ENCODE measurements at regions not wholly inside any gene's neighbourhood (a gene's known extent, or its start where the extent isn't known, plus 50 kb on each side); places are given as distances from the start of the nearest gene placed in this dataset.

GRCh38 chr4:30656828-30657227 lies 63.3 kb upstream of the PCDH7 start:
- TF ChIP-seq POLR2AphosphoS5 (IDR thresholded peaks at IDR 0.05; ENCODE audit: low read depth, low read length) (no peak), CTCF (IDR thresholded peaks at IDR 0.05; ENCODE audit: control extremely low read depth in 1 of 3, insufficient read depth in 1 of 3, low read depth in 1 of 3, low read length in 3 of 3) (no peak), POLR2A (IDR thresholded peaks at IDR 0.05; ENCODE audit: control extremely low read depth in 1 of 2, low read depth in 2 of 2, low read length in 2 of 2) (no peak), SP2 (IDR thresholded peaks at IDR 0.05; ENCODE audit: low read length) (no peak), RFX5 (IDR thresholded peaks at IDR 0.05; ENCODE audit: borderline replicate concordance, low read depth, low read length) (no peak), MAX (IDR thresholded peaks at IDR 0.05) (no peak), CEBPB (IDR thresholded peaks at IDR 0.05; ENCODE audit: low read depth, low read length) (no peak), KDM4A (IDR thresholded peaks at IDR 0.05; ENCODE audit: low read depth, low read length, severe bottlenecking) (no peak), KDM1A (IDR thresholded peaks at IDR 0.05; ENCODE audit: borderline replicate concordance, low read length) (no peak), PHF8 (conservative IDR thresholded peaks at IDR 0.05; ENCODE audit: low read depth, low read length) (no peak)
